Sciatic nerve (tissue), 2 donors: ENCODE measurements at regions not wholly inside any gene's neighbourhood (a gene's known extent, or its start where the extent isn't known, plus 50 kb on each side); places are given as distances from the start of the nearest gene placed in this dataset.
"Not testable (repeated sequence)": the region's sequence is repeated elsewhere in the genome, so short reads cannot be mapped to it uniquely, and the experiment has no call there.

Experiments used
- ATAC-seq: fragments of 200-7000 bp; cut with Tn5 transposase; one replicate; pipeline ENCODE4 v1.9.1; 2020; ENCODE audit warnings: mild to moderate bottlenecking, moderate library complexity
- DNase-seq: peaks from one replicate; pipeline ENCODE4 v3.0.0-alpha.2; 2020; ENCODE audit warnings: low spot score
- intact Hi-C: fragments of 100-400 bp; cut with DNase I; formaldehyde crosslinking; loops from one replicate; pipeline ENCODE4 v1.14.2; 2022
- donor health status: DM: no; HTN: no; CAD: no.
- donor health status: DM: no; HTN: no; CAD: no.

DNA sequence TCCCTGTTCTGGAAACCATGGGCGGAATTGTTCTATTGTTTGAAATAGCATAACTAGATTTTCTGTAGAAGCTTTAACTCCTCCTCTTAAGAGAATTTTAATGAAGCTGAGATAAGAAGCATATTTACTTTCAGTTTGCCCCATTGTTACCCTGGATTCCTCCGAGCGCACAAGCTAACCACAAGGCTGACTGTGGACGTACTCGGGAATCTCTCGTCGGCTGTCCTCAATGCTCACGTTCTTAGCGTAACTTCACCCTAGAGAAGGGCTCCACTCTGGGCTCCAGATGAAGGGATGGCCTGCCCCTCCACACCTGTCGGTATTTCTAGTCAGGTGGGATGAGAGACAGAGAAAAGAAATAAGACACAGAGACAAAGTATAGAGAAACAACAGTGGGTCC is 76.7 kb upstream of the ZNF195 start:
- intact Hi-C loops, result loop anchor here (10.0 kb wide), 1 partner anchor 619 kb away; no protein-coding TSS in a partner anchor
- DNase-seq, ATAC-seq: not testable (repeated sequence)

DNA sequence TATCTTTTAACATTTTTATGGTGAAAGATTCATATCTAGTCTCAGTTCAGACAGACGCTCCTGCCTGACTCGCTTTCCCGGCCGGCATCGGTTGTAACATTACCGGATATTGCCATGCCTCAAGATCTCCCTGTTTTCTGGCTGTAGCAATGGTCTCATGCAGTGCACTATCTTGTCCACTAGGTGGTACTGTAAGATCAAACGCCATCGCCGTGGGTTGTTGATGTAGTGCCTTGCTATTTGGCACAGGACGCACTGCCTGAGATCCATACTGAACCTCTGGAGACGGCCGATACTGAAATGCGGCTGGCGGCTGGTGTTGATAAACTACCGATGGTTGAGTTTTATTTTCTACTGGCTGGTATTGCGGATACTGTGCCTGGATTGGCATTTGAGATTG is 75.9 kb upstream of the ZNF195 start:
- intact Hi-C loops, result loop anchor here (10.0 kb wide), 1 partner anchor 620 kb away; no protein-coding TSS in a partner anchor
- not testable (repeated sequence) for ATAC-seq
- DNase-seq, result peak; percentile 63

DNA sequence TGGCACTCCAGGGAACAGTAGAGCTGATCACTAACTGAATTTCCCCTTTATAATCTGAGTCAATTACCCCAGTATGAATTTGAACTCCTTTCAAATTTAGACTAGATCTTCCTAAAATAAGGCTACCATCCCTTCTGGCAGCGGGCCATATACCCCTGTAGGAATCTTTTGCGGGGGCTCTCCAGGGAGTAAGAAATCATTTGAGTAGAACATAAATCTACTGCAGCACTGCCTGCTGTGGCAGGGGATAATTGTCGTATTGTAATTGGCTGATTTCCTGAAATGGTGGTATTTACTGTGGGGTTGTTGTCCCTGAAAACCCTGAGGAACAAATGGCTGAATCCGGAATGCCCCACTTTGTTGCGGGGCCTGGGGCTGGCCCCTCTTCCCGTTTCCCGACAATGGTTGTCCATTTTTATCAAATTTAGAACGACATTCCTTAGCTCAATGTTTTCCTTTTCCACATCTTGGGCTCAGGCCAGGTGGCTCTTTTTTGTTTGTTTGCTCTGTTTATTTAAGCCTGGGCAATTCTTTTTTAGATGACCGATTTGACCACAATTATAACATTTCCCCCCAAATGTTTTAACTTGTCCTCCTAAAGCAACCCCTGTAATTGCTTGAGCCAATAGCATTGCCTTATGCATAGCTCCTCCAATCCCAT is 74.8 kb upstream of the ZNF195 start:
- DNase-seq, ATAC-seq: not testable (repeated sequence)
- intact Hi-C loops, result loop anchor here (10.0 kb wide), 1 partner anchor 621 kb away; no protein-coding TSS in a partner anchor

DNA sequence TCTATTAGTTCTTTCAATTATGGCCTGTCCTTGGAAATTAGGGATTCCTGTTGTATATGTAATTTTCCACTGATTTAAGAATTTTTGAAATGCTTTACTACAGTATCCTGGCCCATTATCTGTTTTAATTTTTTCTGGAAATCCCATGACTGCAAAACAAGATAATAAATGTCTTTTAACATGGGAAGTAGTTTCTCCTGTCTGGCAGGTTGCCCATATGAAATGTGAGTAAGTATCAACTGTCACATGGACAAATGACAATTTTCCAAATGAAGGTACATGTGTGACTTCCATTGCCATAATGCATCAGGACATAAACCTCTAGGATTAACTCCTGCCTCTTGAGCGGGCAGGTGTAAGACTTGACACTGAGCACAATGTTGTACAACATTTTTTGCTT is 71.9 kb upstream of the ZNF195 start:
- not testable (repeated sequence) for ATAC-seq, DNase-seq
- intact Hi-C loops, result loop anchor here (10.0 kb wide), 1 partner anchor 624 kb away; no protein-coding TSS in a partner anchor

GRCh38 chr11:3445535-3445934 is 66.6 kb upstream of the ZNF195 start:
- ATAC-seq, DNase-seq, intact Hi-C loops: not testable (repeated sequence)

DNA sequence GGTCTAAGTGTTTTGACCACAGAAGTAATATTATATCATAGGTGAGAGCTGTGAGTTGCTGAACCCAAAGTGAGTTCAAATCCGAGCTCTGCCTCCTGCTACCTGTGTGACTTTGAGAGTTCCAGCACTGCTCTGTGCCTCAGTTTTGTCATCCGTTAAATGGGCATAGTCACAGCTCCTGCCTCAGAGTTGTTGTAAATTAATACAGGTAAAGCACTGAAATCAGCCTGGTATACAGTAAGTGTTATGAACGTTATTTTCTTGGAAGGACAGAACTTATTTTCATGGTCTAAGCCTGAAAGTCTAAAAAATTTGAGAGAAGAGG is 65.4 kb upstream of the ZNF195 start:
- ATAC-seq, intact Hi-C loops, DNase-seq: not testable (repeated sequence)

DNA sequence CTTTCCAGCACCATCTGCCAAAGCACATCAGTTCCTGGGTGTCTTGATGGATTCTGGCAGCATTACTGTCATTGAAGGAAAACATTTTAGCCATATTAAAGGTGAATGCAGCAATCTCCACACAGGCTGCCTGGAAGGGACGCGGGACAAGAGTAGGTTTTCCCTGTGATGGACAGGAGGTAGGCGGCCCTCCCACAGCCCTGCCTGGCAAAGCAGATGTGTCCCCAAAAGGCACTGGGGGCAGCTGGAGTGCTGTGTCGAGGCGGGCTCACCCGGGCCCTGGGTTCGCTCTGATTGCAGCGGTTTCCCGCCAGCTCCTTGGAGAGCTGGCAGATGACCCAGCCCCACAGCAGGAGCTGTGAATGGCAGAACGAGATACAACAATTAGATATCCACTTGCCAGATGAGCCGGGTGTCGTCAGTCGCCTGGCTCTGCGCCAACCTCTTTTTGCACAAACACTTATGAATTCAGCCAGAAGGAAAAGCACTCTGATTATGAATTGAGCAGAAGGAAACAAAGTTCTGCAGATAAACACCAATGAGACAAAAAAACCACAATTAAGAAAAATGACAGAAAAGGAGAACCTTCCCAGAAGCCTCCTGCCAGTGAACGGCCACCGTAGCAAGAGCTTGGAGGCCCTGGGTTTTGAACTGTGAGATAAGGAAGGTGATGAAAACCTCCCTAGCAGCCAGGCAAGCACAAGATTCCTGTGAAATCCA is 64.9 kb upstream of the ZNF195 start:
- intact Hi-C loops, ATAC-seq, DNase-seq: not testable (repeated sequence)

- DNase-seq, ATAC-seq, intact Hi-C loops: not testable (repeated sequence)
Observed at GRCh38 chr11:3437441-3437840, 58.5 kb upstream of the ZNF195 start.

DNA sequence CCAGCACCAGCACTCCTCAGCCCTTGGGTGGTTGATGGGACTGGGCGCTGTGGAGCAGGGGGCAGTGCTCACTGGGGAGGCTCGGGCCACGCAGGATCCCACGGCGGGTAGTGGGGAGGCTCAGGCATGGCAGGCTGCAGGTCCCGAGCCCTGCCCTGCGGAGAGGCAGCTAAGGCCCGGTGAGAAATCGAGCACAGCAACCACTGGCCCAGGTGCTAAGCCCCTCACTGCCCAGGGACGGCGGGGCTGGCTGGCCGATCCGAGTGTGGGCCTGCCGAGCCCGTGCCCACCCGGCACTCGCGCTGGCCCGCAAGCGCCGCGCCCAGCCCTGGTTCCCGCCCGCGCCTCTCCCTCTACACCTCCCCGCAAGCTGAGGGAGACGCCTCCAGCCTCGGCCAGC is 56.0 kb upstream of the ZNF195 start:
- ATAC-seq (no peak), DNase-seq (no peak)

GRCh38 chr11:3429191-3429590 is 50.2 kb upstream of the ZNF195 start:
- ATAC-seq, DNase-seq, intact Hi-C loops: not testable (repeated sequence)

More for the DNA sequence above, 56.0 kb upstream of the ZNF195 start:
- intact Hi-C loops, result no loop called here
